NCI-H774 (cell line): ENCODE measurements at regions not wholly inside any gene's neighbourhood (a gene's known extent, or its start where the extent isn't known, plus 50 kb on each side); places are given as distances from the start of the nearest gene placed in this dataset.

Source experiments
- DNase-seq: peaks from one replicate; lab custom pipeline; 2025; lab: John Stamatoyannopoulos, UW

GRCh38 chr2:5401115-5401657 lies 291.0 kb upstream of the SOX11 start:
- DNase-seq: no peak

GRCh38 chr2:5403392-5403791 lies 288.8 kb upstream of the SOX11 start:
- no peak for DNase-seq

GRCh38 chr2:5409898-5410381 lies 282.2 kb upstream of the SOX11 start:
- DNase-seq: peak; percentile 11

DNA sequence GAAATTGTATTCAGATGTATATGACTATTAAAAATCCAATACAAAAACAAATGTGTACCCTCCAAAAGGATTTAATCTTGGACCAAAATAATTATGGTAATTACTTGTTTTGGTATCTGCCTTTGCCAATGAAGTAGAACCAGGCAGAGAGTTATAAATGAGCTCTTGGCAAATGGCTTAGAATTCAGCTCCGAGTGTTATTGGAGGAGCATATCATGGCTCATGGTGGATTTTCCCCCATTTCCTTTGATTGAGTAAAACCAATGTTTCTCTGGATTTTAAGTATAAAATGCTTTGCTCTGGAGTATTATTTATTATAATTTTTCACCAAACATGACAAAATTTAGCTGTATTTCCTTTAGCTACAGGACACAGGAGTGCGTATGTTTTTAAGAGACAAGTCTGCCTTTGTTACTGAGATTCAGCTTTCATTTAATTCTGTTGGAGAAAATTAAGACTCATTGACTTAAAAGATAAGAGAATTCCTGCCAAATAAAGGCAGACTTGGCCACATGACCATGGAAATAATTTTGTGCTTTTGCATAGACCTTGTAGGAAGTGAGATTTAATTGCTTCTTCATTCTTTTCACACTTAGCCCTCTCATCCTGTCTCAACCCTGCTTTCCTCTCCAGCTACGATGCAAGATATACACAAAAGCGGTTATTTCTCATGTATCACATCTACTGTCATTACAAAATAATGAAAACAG lies 281.0 kb upstream of the SOX11 start:
- no peak for DNase-seq

DNA sequence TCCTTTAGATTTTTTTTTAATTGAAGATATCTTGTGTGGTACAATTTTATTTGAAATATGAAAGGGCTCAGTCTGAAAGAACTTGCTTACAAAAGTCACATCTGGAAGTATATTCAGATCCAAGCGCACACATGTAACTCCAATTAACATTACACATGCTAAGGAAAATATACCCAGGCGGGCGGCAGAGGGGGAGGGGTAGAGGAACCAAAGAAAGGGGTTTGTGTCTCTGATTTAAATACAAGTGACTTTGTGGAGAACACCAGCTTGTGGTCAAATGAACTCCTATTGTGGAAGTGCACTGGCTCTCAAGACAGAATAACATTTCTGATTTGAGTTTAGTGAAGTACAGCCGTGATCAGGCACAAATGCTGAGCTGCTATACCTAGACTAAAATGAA lies 280.2 kb upstream of the SOX11 start:
- DNase-seq: no peak

DNA sequence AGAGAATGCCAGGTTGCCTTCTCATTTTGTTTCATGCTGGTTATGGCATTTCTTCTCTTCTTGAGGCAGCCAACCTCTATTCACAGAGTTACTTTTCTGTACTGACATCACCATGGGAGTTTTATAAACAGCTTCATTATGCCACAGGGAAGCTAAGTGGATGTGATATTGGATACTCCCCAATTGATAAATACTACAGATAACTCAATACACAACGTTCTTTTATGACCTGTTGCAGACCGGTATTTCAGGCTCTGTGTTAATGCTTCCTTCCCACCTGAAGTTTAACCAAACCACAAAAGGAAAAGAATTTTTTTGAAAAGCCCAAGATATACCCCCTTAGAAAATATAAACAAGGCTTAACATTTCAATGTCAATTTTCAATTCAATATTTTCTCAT lies 258.3 kb upstream of the SOX11 start:
- DNase-seq: no peak

GRCh38 chr2:5437375-5437774 lies 254.8 kb upstream of the SOX11 start:
- no peak for DNase-seq

DNA sequence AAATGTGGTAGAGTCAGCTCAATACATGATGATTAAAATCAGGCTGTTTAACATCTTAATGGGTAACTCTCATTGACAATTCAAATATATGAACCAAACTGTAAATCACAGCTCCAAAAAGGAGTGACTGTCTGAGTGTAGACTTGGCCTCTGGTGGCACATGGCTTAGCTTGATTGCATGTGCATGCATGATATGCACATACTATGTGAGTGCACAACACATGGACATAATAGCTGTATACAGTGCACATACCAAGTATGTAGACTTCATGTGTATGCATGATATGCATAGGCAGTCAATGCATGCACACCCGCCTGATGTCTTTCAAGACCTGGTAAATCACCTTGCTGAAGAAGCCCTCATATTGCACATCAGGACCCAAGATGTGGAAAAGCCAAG lies 252.0 kb upstream of the SOX11 start:
- no peak for DNase-seq

GRCh38 chr2:5442736-5443135 lies 249.4 kb upstream of the SOX11 start:
- DNase-seq: no peak

DNA sequence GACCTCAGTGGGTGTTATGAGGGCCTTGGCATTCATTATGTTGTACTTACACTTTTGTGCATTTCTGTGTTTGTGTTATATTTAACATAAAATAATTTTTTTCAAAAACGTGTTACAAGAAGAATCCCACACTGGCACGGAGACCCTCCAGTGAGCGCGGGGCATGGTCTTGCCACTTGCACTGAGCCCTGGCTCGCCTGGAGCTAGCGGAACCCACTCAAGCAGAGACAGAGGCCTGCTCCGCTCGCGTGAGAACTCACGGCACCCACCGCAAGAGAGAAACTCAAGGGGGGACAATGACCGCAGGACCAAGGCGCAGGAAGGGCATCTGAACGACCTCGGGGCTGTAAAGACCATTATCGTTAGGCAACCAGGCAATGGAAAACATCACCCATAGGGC lies 248.0 kb upstream of the SOX11 start:
- DNase-seq: no peak

GRCh38 chr2:5444854-5445253 lies 247.3 kb upstream of the SOX11 start:
- no peak for DNase-seq

DNA sequence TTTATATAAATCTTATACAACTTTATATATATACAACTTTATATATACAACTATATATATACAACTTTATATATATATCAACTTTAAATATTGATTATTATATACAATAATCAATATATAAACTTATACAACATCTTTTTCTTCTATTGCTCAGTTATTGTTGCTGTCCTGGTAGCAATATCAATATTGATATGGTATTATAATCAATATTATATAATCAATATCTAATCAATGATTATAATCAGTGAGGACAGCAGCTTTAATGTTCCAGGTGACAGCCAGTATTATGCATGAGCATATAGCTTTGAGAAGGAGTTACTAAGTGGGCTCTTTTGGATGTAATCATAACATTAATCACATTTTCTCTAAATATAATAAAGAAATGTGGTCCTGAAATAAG lies 242.3 kb upstream of the SOX11 start:
- DNase-seq: no peak

- DNase-seq: no peak
Observed at GRCh38 chr2:5453220-5454050, 238.7 kb upstream of the SOX11 start.

DNA sequence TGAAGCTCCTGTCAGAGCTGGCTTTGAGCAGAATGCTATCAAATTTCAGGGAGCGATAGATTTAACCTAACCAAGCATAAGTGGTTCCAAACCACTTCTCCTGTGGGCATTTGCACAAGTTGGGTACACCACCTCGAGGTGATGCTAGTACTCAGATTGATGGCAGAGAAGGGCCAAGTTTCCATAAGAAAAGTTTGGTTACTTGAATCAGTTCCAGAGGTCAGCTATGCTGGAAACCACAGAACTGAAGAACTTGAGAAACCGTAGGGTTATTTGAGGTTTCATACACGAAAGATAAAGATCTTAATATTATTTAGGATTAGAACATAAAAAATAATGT lies 238.2 kb upstream of the SOX11 start:
- DNase-seq: no peak

- DNase-seq: no peak
Observed at GRCh38 chr2:5459041-5459440, 233.1 kb upstream of the SOX11 start.

GRCh38 chr2:5464657-5465056 lies 227.5 kb upstream of the SOX11 start:
- DNase-seq: no peak

GRCh38 chr2:5465859-5466258 lies 226.3 kb upstream of the SOX11 start:
- DNase-seq: no peak

DNA sequence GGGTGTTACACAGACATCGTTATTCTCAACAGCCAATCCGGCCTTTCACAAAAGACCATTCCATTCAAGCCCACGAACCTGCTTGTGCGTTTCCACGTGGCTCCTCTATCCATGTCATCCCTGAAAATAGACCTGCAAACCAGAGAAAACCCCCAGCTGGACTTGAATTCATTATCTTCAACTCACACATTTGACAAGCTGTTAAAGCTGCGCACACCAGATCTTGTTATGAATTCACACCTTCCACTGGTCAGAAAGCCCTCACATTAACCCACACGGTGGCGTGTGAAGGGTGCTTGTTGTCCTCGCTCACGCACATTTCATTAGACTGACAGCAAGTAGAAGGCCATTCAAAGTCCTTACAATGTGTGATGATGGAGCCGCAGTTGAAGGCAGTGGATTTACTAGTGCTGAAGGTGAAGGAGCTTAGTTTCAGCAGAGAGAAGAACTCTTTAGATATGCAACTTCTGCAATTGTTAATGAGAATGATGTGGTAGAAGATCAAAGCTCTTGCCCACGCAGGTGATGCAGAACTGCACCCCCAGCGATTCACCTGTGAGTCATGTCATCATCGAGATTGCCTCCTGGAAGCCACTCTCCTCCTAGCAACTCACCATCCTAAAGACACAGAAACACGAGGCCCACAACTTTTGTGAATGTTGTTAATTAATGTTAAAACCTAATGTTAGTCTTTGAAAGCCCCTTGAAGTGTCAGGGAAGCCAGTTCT lies 224.8 kb upstream of the SOX11 start:
- DNase-seq: no peak

- no peak for DNase-seq
Observed at GRCh38 chr2:5472673-5473072, 219.5 kb upstream of the SOX11 start.

GRCh38 chr2:5473635-5474034 lies 218.5 kb upstream of the SOX11 start:
- no peak for DNase-seq

DNA sequence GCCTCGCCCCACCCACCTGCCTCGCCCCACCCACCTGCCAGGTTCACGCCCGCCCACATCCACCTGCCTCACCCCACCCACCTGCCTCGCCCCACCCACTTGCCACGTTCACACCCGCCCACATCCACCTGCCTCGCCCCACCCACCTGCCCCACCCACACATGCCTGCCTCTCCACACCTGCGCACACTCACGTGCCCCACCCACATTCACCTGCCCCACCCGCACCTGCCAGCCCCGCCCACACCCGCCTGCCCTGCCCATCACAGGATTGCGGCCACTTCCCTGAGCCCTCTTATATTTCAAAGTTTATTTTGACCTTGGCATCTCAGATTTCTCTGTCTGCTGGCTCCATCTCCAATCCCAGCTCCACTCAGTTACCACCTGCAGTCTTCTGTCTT lies 217.5 kb upstream of the SOX11 start:
- DNase-seq: no peak

- DNase-seq: no peak
Observed at GRCh38 chr2:5479265-5479928, 212.8 kb upstream of the SOX11 start.
